Activated CD4-positive, alpha-beta T cell treated with anti-CD3 and anti-CD28 coated beads for 4 hours (primary cell): ENCODE measurements at regions not wholly inside any gene's neighbourhood (a gene's known extent, or its start where the extent isn't known, plus 50 kb on each side); places are given as distances from the start of the nearest gene placed in this dataset.

Experiments
- DNase-seq, 2 donors: peaks; one replicate each; pipeline ENCODE4 v3.0.0-alpha.2; 2020

- no peak for DNase-seq
These were observed 209.2 kb upstream of the CDIN1 start for GRCh38 chr15:36370051-36370730.

GRCh38 chr15:36370731-36371112 lies 208.7 kb upstream of the CDIN1 start:
- no peak for DNase-seq

GRCh38 chr15:36371509-36371908 lies 207.9 kb upstream of the CDIN1 start:
- DNase-seq, result no peak

- no peak for DNase-seq
These were observed 206.5 kb upstream of the CDIN1 start for GRCh38 chr15:36372968-36373367.

GRCh38 chr15:36373550-36373949 lies 205.9 kb upstream of the CDIN1 start:
- DNase-seq, result no peak

- DNase-seq, result no peak
These were observed 190.3 kb upstream of the CDIN1 start for GRCh38 chr15:36389107-36389506.

GRCh38 chr15:36390491-36390890 lies 188.9 kb upstream of the CDIN1 start:
- no peak for DNase-seq

GRCh38 chr15:36392676-36393266 lies 186.7 kb upstream of the CDIN1 start:
- no peak for DNase-seq

GRCh38 chr15:36398212-36398611 lies 181.2 kb upstream of the CDIN1 start:
- DNase-seq, result no peak

- DNase-seq, result no peak
These were observed 180.2 kb upstream of the CDIN1 start for GRCh38 chr15:36399276-36399675.

- no peak for DNase-seq
These were observed 178.4 kb upstream of the CDIN1 start for GRCh38 chr15:36400936-36401585.

- no peak for DNase-seq
These were observed 177.8 kb upstream of the CDIN1 start for GRCh38 chr15:36401586-36401966.

- no peak for DNase-seq
These were observed 176.1 kb upstream of the CDIN1 start for GRCh38 chr15:36403351-36403750.

GRCh38 chr15:36406366-36406765 lies 173.1 kb upstream of the CDIN1 start:
- no peak for DNase-seq

- DNase-seq, result no peak
These were observed 172.5 kb upstream of the CDIN1 start for GRCh38 chr15:36406911-36407310.

GRCh38 chr15:36407647-36408046 lies 171.8 kb upstream of the CDIN1 start:
- no peak for DNase-seq

- no peak for DNase-seq
These were observed 169.6 kb upstream of the CDIN1 start for GRCh38 chr15:36409819-36410218.

- no peak for DNase-seq
These were observed 164.8 kb upstream of the CDIN1 start for GRCh38 chr15:36414670-36415069.

- DNase-seq, result no peak
These were observed 163.8 kb upstream of the CDIN1 start for GRCh38 chr15:36415643-36416042.

- DNase-seq, result no peak
These were observed 156.8 kb upstream of the CDIN1 start for GRCh38 chr15:36422631-36423030.

- no peak for DNase-seq
These were observed 152.7 kb upstream of the CDIN1 start for GRCh38 chr15:36426691-36427090.

- no peak for DNase-seq
These were observed 151.2 kb upstream of the CDIN1 start for GRCh38 chr15:36428102-36428845.

- no peak for DNase-seq
These were observed 149.7 kb upstream of the CDIN1 start for GRCh38 chr15:36429707-36430106.

GRCh38 chr15:36430280-36430679 lies 149.1 kb upstream of the CDIN1 start:
- no peak for DNase-seq
